CD14-positive monocyte (primary cell): ENCODE measurements at regions not wholly inside any gene's neighbourhood (a gene's known extent, or its start where the extent isn't known, plus 50 kb on each side); places are given as distances from the start of the nearest gene placed in this dataset.

Source experiments
- DNase-seq, 3 donors: peaks; one replicate each; pipeline ENCODE4 v3.0.0-alpha.2; 2011 to 2022
- H2AFZ ChIP-seq: 2 replicates; pipeline ENCODE4 v1.6.0; 2012; ENCODE audit warnings: mild to moderate bottlenecking, low read depth, low read length, inconsistent platforms; ENCODE audit not compliant: insufficient read depth, poor library complexity, severe bottlenecking
- H3K27ac ChIP-seq, 2 donors: 1 replicate in 1 of 2; 2 replicates in 1 of 2; pipeline ENCODE4 v1.5.1; 2012 to 2013; ENCODE audit warnings: low read length in 2 of 2, control low read depth in 1 of 2, inconsistent platforms in 1 of 2, low read depth in 1 of 2, mild to moderate bottlenecking in 1 of 2
- H3K27me3 ChIP-seq, 2 donors: one replicate each; pipeline versions ENCODE4 v1.6.0 to v1.6.1; 2011 to 2013; ENCODE audit warnings: low read length in 2 of 2; ENCODE audit not compliant: control insufficient read depth in 2 of 2, insufficient read depth in 2 of 2
- H3K36me3 ChIP-seq, 2 donors: replicated peaks in 1 of 2; 1 replicate in 1 of 2; 2 replicates in 1 of 2; pipeline versions ENCODE4 v1.5.1 to v1.6.1; 2012 to 2013; ENCODE audit warnings: low read length in 2 of 2, control low read depth in 1 of 2, inconsistent platforms in 1 of 2, mild to moderate bottlenecking in 1 of 2; ENCODE audit not compliant: insufficient read depth in 2 of 2, control insufficient read depth in 1 of 2
- H3K4me1 ChIP-seq, 2 donors: 1 replicate in 1 of 2; 2 replicates in 1 of 2; pipeline versions ENCODE4 v1.5.1 to v1.6.1; 2012 to 2013; ENCODE audit warnings: low read length in 2 of 2, control low read depth in 1 of 2, inconsistent platforms in 1 of 2, mild to moderate bottlenecking in 1 of 2, moderate library complexity in 1 of 2; ENCODE audit not compliant: insufficient read depth in 2 of 2, control insufficient read depth in 1 of 2
- H3K4me2 ChIP-seq: replicated peaks from 2 replicates; pipeline ENCODE3; 2012; ENCODE audit warnings: low read length, moderate library complexity, mild to moderate bottlenecking; ENCODE audit not compliant: poor library complexity, severe bottlenecking; ENCODE audit errors: extremely low read depth
- H3K4me3 ChIP-seq, 3 experiments: fragments of 200-600 bp in 1 of 3; sonication (generic) in 1 of 3; replicated peaks in 1 of 3; 1 replicate in 2 of 3; 2 replicates in 1 of 3; pipeline ENCODE4 v1.5.1; 2011 to 2013; ENCODE audit warnings: low read length in 3 of 3, mild to moderate bottlenecking in 3 of 3, control low read depth in 2 of 3, low read depth in 2 of 3, inconsistent platforms in 1 of 3, moderate library complexity in 1 of 3
- H3K79me2 ChIP-seq: 2 replicates; pipeline ENCODE4 v1.6.0; 2012; ENCODE audit warnings: mild to moderate bottlenecking, control low read depth, inconsistent platforms, low read length, moderate library complexity; ENCODE audit not compliant: insufficient read depth
- H3K9ac ChIP-seq: 2 replicates; pipeline ENCODE4 v1.6.0; 2017; ENCODE audit warnings: low read length, mild to moderate bottlenecking; ENCODE audit not compliant: insufficient read depth, poor library complexity, severe bottlenecking
- H3K9me3 ChIP-seq, 2 donors: replicated peaks in 1 of 2; 1 replicate in 1 of 2; 2 replicates in 1 of 2; pipeline versions ENCODE4 v1.5.1 to v1.6.1; 2012 to 2013; ENCODE audit warnings: low read length in 2 of 2, control low read depth in 1 of 2; ENCODE audit not compliant: control insufficient read depth in 1 of 2, insufficient read depth in 1 of 2
- H4K20me1 ChIP-seq: 2 replicates; pipeline ENCODE4 v1.6.0; 2012; ENCODE audit warnings: mild to moderate bottlenecking, low read length, control low read depth, moderate library complexity; ENCODE audit not compliant: insufficient read depth
- H3K27ac Mint-ChIP-seq, 7 donors: one replicate each; pipeline ENCODE4 v1.8.0; 2020; ENCODE audit warnings: mild to moderate bottlenecking in 7 of 7, mixed read lengths in 7 of 7, moderate library complexity in 6 of 7, inconsistent platforms in 2 of 7
- H3K27me3 Mint-ChIP-seq, 3 donors: one replicate each; pipeline ENCODE4 v1.8.0; 2021 to 2022; ENCODE audit warnings: low read depth in 3 of 3, mild to moderate bottlenecking in 3 of 3, mixed read lengths in 3 of 3, moderate library complexity in 3 of 3, inconsistent platforms in 1 of 3
- H3K36me3 Mint-ChIP-seq, 2 donors: one replicate each; pipeline ENCODE4 v1.8.0; 2020; ENCODE audit warnings: mixed read lengths in 2 of 2, inconsistent platforms in 1 of 2, mild to moderate bottlenecking in 1 of 2
- H3K4me1 Mint-ChIP-seq: one replicate; pipeline ENCODE4 v1.8.0; 2020; ENCODE audit warnings: mild to moderate bottlenecking, mixed read lengths
- H3K4me3 Mint-ChIP-seq, 2 donors: one replicate each; pipeline ENCODE4 v1.8.0; 2020; ENCODE audit warnings: mild to moderate bottlenecking in 2 of 2, mixed read lengths in 2 of 2, moderate library complexity in 1 of 2
- H3K9me3 Mint-ChIP-seq, 7 donors: one replicate each; pipeline ENCODE4 v1.8.0; 2020 to 2022; ENCODE audit warnings: mixed read lengths in 7 of 7, mild to moderate bottlenecking in 6 of 7, moderate library complexity in 6 of 7, inconsistent platforms in 2 of 7
- CTCF ChIP-seq: fragments of 200-600 bp; IDR thresholded peaks from one replicate; pipeline ENCODE4 v1.8.0; 2022; ENCODE audit warnings: antibody characterized with exemption, mild to moderate bottlenecking
- WGBS: methylation state at CpG from one replicate; pipeline ENCODE4 v1.1.5; 2013; ENCODE audit warnings: missing lambda C conversion rate; ENCODE audit not compliant: insufficient coverage; 5-methylcytosine and 5-hydroxymethylcytosine counted together
- intact Hi-C, 2 donors: fragments of 100-400 bp; cut with micrococcal nuclease; formaldehyde crosslinking; loops; one replicate each; pipeline versions ENCODE4 v1.15.0 to v1.15.1; 2023

DNA sequence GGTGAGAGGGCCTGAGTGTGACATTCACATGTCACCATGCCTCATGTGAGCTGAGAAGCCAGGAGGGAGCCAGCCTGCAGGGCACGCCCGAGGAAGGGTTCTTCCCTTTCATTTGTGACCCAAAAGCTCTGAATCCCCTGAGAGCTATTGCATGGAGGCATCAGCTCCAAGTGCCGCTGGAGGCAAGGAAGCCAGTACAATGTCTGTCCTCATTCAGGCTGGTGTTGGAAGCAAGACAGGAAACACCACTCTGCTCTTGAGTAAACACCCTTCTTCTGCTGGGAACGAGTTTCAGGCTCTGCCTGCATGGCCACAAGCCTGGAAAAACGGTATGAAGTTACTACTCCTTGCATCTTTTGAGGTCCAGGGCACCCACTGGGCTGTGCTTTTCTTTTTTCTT, 83.8 kb upstream of the LARGE1 start:
- H3K27me3 Mint-ChIP-seq = peaks cover 0 to 3% (median 1%) of the 10 kb centered on the region in 3 donors
- no peaks in the 10 kb centered on the region for H3K4me1 Mint-ChIP-seq
- H3K27me3 ChIP-seq = no peaks in the 10 kb centered on the region
- TF ChIP-seq CTCF = no peak
- peaks cover 8 to 39% (median 29%) of the 10 kb centered on the region in 7 donors for H3K9me3 Mint-ChIP-seq
- H4K20me1 ChIP-seq = no peaks in the 10 kb centered on the region
- H3K4me3 ChIP-seq = no peak overlapping the region
- no peak overlapping the region for H3K27ac ChIP-seq
- H2AFZ ChIP-seq = no peak overlapping the region
- no peaks in the 10 kb centered on the region for H3K79me2 ChIP-seq
- no peak overlapping the region for H3K4me3 Mint-ChIP-seq
- H3K9ac ChIP-seq = no peak overlapping the region
- H3K27ac Mint-ChIP-seq = no peak overlapping the region
- no peaks in the 10 kb centered on the region for H3K4me1 ChIP-seq
- 48% methylated on average over 3 of the region's 5 CpGs for WGBS
- no peaks in the 10 kb centered on the region for H3K36me3 Mint-ChIP-seq
- no peak for DNase-seq
- peaks cover 21 to 39% of the 10 kb centered on the region in 2 donors for H3K9me3 ChIP-seq
- no peak overlapping the region for H3K4me2 ChIP-seq
- intact Hi-C loops = no loop called here
- no peaks in the 10 kb centered on the region for H3K36me3 ChIP-seq

DNA sequence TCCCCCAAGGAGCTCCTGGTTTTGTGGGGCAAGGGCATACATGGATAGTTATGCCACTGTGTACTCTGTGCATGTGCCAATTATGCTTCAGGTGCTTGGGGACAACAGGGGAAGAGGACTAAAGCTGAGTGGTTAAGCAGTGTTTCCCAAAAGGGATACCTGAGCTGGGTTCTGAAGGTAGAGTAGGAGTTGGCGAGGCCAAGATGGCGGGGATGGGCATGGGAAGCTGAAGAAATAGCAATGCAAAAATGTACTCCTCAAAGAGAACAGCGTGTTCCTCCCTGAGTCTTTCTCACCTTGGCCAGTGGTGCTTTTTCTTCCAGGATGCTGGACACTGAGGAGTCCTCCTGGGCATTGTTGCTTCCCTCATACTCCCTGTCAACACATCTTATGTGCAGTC, 90.0 kb upstream of the LARGE1 start:
- DNase-seq = no peak
- no peak overlapping the region for H3K4me2 ChIP-seq
- H3K27ac Mint-ChIP-seq = no peak overlapping the region
- intact Hi-C loops = no loop called here
- H3K27ac ChIP-seq = no peak overlapping the region
- no peaks in the 10 kb centered on the region for H3K36me3 Mint-ChIP-seq
- no peaks in the 10 kb centered on the region for H3K36me3 ChIP-seq
- no peaks in the 10 kb centered on the region for H3K27me3 ChIP-seq
- no peak overlapping the region for H3K4me3 Mint-ChIP-seq
- no peak for TF ChIP-seq CTCF
- no peaks in the 10 kb centered on the region for H3K79me2 ChIP-seq
- no peaks in the 10 kb centered on the region for H4K20me1 ChIP-seq
- H3K9ac ChIP-seq = no peak overlapping the region
- 90% methylated on average over 3 of the region's 3 CpGs for WGBS
- peaks cover 18 to 32% of the 10 kb centered on the region in 2 donors for H3K9me3 ChIP-seq
- H3K27me3 Mint-ChIP-seq = peaks cover 0 to 1% (median 0%) of the 10 kb centered on the region in 3 donors
- no peak overlapping the region for H2AFZ ChIP-seq
- no peaks in the 10 kb centered on the region for H3K4me1 Mint-ChIP-seq
- H3K9me3 Mint-ChIP-seq = peaks cover 25 to 50% (median 31%) of the 10 kb centered on the region in 7 donors
- H3K4me3 ChIP-seq = no peak overlapping the region
- H3K4me1 ChIP-seq = no peaks in the 10 kb centered on the region
